ENCODE measurements at regions not wholly inside any gene's neighbourhood (a gene's known extent, or its start where the extent isn't known, plus 50 kb on each side); places are given as distances from the start of the nearest gene placed in this dataset.

DNA sequence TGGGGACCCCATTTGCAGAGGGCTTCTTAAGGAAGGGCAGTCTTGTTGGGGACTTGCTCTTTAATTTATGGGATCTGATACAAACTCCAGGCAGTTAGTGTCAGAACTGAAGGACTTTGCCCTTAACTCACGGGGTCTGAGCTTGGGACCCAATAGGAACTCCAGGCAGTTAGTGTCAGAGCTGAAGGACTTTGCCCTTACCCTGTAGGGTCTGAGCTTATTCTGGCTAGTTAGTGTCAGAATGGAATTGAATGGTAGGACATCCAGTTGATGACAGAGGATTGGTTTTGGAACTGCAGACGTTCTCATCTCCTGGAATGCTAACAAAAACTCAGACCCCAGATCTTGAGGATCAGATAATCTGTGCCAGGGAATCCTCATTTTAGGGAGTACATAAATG lies 256.9 kb upstream of the COPS8 start:
- Histone ChIP-seq H3K27me3 (ENCODE audit: control insufficient read depth in 3 of 3, insufficient read depth in 3 of 3, low read length in 2 of 3) (no peaks in the 10 kb centered on the region), H3K36me3 (ENCODE audit: control insufficient read depth in 4 of 4, insufficient read depth in 4 of 4, low read length in 4 of 4) (no peaks in the 10 kb centered on the region), H3K9me3 (ENCODE audit: control insufficient read depth in 4 of 4, insufficient read depth in 3 of 4, low read length in 3 of 4) (no peaks in the 10 kb centered on the region), H3K4me3 (no peak overlapping the region), H3K4me1 (ENCODE audit: control insufficient read depth in 5 of 5, insufficient read depth in 5 of 5, low read length in 5 of 5) (peaks cover 0 to 8% (median 0%) of the 10 kb centered on the region in 5 donors), H3K9ac (ENCODE audit: insufficient read depth in 1 of 2, low read length in 2 of 2) (no peak overlapping the region), H3K27ac (ENCODE audit: low read depth in 1 of 2, low read length in 1 of 2) (peak overlapping the region in 1 of 2 donors; percentile 22)
- TF ChIP-seq, protein P1, sequence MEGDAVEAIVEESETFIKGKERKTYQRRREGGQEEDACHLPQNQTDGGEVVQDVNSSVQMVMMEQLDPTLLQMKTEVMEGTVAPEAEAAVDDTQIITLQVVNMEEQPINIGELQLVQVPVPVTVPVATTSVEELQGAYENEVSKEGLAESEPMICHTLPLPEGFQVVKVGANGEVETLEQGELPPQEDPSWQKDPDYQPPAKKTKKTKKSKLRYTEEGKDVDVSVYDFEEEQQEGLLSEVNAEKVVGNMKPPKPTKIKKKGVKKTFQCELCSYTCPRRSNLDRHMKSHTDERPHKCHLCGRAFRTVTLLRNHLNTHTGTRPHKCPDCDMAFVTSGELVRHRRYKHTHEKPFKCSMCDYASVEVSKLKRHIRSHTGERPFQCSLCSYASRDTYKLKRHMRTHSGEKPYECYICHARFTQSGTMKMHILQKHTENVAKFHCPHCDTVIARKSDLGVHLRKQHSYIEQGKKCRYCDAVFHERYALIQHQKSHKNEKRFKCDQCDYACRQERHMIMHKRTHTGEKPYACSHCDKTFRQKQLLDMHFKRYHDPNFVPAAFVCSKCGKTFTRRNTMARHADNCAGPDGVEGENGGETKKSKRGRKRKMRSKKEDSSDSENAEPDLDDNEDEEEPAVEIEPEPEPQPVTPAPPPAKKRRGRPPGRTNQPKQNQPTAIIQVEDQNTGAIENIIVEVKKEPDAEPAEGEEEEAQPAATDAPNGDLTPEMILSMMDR (IDR thresholded peaks at IDR 0.05; ENCODE audit: control extremely low read depth, extremely low read depth) = no peak
- no peak for ATAC-seq (ENCODE audit: insufficient read depth, low FRiP score)
- 84 to 93% methylated on average over 2 of the region's 2 CpGs for WGBS, 2 donors
- DNase-seq = no peak

DNA sequence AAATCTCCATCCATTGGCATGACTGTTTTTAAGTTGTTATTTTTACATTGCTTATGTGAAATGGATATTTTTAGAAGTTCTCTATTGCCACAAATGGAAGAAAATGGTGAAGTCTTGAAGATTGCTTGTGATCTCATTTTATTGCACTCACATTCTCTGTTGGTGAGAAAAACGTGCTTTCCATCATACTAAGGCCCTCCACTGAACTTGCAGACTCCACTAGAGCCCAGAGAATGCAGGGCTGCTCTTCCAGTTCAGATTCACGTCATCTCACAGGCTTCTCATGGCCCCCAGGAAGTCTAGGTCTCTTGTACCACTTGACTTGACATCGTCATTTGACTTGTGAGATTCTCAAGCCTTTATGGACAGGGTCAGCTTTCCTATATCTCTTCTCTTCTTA lies 254.8 kb upstream of the COPS8 start:
- no peaks in the 10 kb centered on the region for H3K36me3 ChIP-seq (ENCODE audit: control insufficient read depth in 4 of 4, insufficient read depth in 4 of 4, low read length in 4 of 4)
- no peak overlapping the region for H3K4me3 ChIP-seq
- H3K27ac ChIP-seq (ENCODE audit: low read depth in 1 of 2, low read length in 1 of 2) = no peak overlapping the region
- peaks cover 0 to 5% (median 0%) of the 10 kb centered on the region in 4 donors for H3K9me3 ChIP-seq (ENCODE audit: control insufficient read depth in 4 of 4, insufficient read depth in 3 of 4, low read length in 3 of 4)
- WGBS, 2 donors = 79 to 87% methylated on average over 3 of the region's 3 CpGs
- TF ChIP-seq, protein P1 (IDR thresholded peaks at IDR 0.05; ENCODE audit: control extremely low read depth, extremely low read depth) = no peak
- H3K4me1 ChIP-seq (ENCODE audit: control insufficient read depth in 5 of 5, insufficient read depth in 5 of 5, low read length in 5 of 5) = peaks cover 0 to 6% (median 0%) of the 10 kb centered on the region in 5 donors
- ATAC-seq (ENCODE audit: insufficient read depth, low FRiP score) = no peak
- peak in 1 of 3 donors; percentile 36 for DNase-seq
- no peaks in the 10 kb centered on the region for H3K27me3 ChIP-seq (ENCODE audit: control insufficient read depth in 3 of 3, insufficient read depth in 3 of 3, low read length in 2 of 3)
- no peak overlapping the region for H3K9ac ChIP-seq (ENCODE audit: insufficient read depth in 1 of 2, low read length in 2 of 2)

DNA sequence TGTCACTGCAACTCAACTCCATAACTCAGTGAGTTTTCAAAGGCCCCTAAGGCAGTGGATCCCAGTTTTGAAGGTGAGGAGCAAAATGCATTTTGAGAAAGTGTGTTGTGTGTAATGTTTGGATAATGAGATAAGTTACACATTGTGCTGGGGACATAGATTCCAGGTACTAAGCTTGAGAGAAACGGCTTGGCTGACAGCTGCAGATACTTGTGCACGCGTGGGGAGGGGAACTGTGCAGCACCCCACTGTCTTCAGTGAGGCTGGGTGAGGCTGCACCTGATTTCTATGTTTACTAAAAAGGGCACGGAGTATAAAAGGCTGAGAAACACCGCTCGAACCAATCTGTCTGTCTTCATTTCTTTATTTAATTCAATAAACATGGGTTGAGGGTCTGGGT lies 254.0 kb upstream of the COPS8 start:
- no peak overlapping the region for H3K4me3 ChIP-seq
- DNase-seq (no peak), ATAC-seq (ENCODE audit: insufficient read depth, low FRiP score) (no peak)
- H3K4me1 ChIP-seq (ENCODE audit: control insufficient read depth in 5 of 5, insufficient read depth in 5 of 5, low read length in 5 of 5) = peaks cover 0 to 6% (median 0%) of the 10 kb centered on the region in 5 donors
- no peaks in the 10 kb centered on the region for H3K36me3 ChIP-seq (ENCODE audit: control insufficient read depth in 4 of 4, insufficient read depth in 4 of 4, low read length in 4 of 4)
- peaks cover 0 to 5% (median 0%) of the 10 kb centered on the region in 4 donors for H3K9me3 ChIP-seq (ENCODE audit: control insufficient read depth in 4 of 4, insufficient read depth in 3 of 4, low read length in 3 of 4)
- H3K27me3 ChIP-seq (ENCODE audit: control insufficient read depth in 3 of 3, insufficient read depth in 3 of 3, low read length in 2 of 3) = no peaks in the 10 kb centered on the region
- H3K9ac ChIP-seq (ENCODE audit: insufficient read depth in 1 of 2, low read length in 2 of 2) = no peak overlapping the region
- H3K27ac ChIP-seq (ENCODE audit: low read depth in 1 of 2, low read length in 1 of 2) = no peak overlapping the region
- TF ChIP-seq, protein P1 (IDR thresholded peaks at IDR 0.05; ENCODE audit: control extremely low read depth, extremely low read depth) = no peak
- WGBS, 2 donors = 93 to 94% methylated on average over 6 of the region's 6 CpGs

DNA sequence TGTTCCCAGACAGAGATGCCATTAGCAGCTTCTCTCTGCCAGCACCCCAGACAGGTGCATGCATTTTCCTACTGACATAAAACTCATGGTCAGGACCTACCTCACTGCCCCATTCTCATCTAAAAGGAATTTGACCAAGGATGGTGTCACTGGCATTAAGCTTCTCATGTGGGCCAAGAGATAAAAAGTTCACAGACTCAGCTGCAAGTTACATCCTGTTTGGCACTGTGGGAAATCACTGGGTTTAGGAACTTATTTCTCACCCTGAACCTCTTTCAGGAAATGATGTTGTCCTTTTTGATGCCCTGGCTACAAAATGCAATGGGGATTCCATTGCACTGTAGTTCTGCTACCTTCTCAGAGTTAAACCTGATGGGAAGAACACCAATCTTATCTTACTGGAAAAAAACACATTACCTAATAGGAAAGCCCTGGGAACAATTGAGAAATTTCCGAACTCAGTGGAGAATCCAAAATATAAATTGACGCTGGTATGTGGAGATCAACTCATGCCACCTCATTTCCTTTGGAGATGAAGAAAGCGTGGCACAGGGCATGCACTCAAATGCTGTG lies 252.1 kb upstream of the COPS8 start:
- peaks cover 0 to 6% (median 0%) of the 10 kb centered on the region in 5 donors for H3K4me1 ChIP-seq (ENCODE audit: control insufficient read depth in 5 of 5, insufficient read depth in 5 of 5, low read length in 5 of 5)
- no peak overlapping the region for H3K27ac ChIP-seq (ENCODE audit: low read depth in 1 of 2, low read length in 1 of 2)
- peaks cover 0 to 5% (median 0%) of the 10 kb centered on the region in 4 donors for H3K9me3 ChIP-seq (ENCODE audit: control insufficient read depth in 4 of 4, insufficient read depth in 3 of 4, low read length in 3 of 4)
- no peak overlapping the region for H3K9ac ChIP-seq (ENCODE audit: insufficient read depth in 1 of 2, low read length in 2 of 2)
- no peak for ATAC-seq (ENCODE audit: insufficient read depth, low FRiP score)
- WGBS, 2 donors = 74 to 86% methylated on average over 3 of the region's 3 CpGs
- H3K36me3 ChIP-seq (ENCODE audit: control insufficient read depth in 4 of 4, insufficient read depth in 4 of 4, low read length in 4 of 4) = no peaks in the 10 kb centered on the region
- H3K4me3 ChIP-seq = no peak overlapping the region
- no peaks in the 10 kb centered on the region for H3K27me3 ChIP-seq (ENCODE audit: control insufficient read depth in 3 of 3, insufficient read depth in 3 of 3, low read length in 2 of 3)
- no peak for DNase-seq
- TF ChIP-seq, protein P1 (IDR thresholded peaks at IDR 0.05; ENCODE audit: control extremely low read depth, extremely low read depth) = no peak
